HG03280 (cell line): ENCODE measurements at regions not wholly inside any gene's neighbourhood (a gene's known extent, or its start where the extent isn't known, plus 50 kb on each side); places are given as distances from the start of the nearest gene placed in this dataset.
"Not testable (repeated sequence)": the region's sequence is repeated elsewhere in the genome, so short reads cannot be mapped to it uniquely, and the experiment has no call there.

ENCODE experiments used
- ATAC-seq: cut with Tn5 transposase; IDR thresholded peaks from one replicate; pipeline ENCODE4 v1.9.1; 2021; ENCODE audit warnings: mild to moderate bottlenecking, moderate library complexity; ENCODE audit not compliant: unreplicated experiment

DNA sequence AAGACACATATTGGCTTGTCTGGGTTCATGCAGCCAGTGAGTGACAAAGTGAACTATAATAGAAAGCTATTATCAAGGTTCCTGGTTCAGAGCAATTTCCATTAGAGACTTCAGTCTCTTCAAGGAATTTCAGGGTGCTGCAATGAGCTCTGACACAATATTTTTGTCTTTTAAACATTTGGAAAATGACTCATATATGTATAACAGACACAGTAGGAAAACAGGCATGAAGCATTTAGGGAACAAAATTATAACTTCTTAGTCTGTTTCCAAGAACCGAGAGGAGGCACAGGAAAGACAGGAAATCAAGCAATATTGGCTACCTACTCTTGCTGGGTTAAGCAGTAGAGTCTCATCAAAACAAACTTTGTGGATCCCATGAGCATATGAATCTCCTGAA, 170.4 kb downstream of the PTPRC start:
- no peak for ATAC-seq

GRCh38 chr1:198811449-198811848, 172.6 kb downstream of the PTPRC start:
- ATAC-seq: no peak

DNA sequence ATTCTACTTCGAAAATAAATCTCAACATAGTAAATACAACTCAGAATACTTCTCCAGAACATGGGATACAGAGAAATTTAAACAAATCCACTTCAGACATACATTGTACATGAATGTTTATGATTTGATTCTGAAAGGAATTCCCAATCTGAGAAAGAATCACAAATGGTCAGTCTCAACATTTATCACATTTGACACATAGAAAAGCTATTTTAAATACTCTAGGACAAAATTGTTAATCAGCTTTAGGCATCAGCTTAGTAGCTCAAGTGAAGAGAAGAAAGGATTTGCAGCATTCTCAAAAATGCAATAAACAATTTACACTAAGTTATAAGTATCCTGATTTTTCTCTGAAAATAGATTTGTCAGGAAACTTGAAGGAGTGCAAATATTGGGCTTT, 184.8 kb downstream of the PTPRC start:
- ATAC-seq: no peak

DNA sequence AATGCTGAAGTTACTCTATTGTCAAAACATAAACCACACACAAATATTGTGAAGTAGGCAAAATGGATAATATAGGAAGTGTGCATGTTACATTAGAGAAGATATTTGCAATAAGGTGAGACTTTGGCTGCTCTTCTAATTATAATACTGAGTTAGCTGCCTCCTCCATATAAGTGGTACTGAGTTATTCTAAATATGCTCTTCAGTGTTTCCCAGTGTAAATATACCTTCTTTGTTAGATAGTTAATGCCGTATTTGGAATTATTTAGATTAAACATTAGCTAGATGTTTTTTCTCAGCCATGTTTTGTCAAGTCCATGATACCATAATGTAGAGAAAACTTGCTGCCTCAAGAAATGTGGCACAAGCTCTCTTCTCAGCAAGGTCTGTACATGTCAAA, 186.4 kb downstream of the PTPRC start:
- ATAC-seq: no peak

DNA sequence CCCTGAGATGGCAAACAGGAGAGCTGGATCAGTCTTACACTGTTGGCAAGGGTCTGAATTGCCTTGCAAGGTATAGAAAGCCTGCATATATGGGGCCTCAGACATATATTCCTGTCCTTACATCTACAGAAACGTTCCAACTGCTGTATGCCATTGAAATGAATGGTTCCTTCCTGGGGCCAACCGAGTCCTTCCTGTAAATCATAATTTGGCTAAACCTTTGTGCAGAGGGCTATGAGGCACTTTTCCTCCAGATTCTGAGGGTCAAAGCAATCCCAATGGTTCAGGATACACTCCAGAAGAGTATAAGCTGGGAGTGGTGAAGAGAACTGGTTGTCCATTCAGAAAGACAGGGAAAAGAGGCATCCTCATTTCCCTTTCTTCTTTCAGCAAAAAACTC, 190.5 kb downstream of the PTPRC start:
- ATAC-seq: no peak

DNA sequence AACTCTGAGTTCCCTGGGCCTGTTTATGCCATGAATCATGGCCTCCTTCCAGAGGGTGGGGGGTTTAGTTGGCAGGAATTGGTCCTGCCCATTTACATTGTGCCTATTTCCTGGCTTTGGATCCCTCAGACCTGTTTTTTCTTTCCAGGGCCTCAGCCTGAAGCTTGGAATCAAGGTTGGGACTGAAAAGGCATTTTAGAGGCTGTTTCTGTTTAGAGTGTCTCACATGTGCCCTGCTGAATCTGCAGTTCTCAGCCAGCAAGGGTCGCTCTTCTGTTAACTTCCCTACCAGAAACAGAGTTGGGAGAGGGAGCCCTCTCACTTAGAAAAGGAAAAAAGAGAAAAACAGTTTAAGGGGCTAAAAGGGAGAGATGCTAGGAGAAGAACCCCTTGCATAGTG, 191.1 kb downstream of the PTPRC start:
- ATAC-seq: no peak

- no peak for ATAC-seq
These were observed 191.6 kb downstream of the PTPRC start for GRCh38 chr1:198830412-198830811.

- ATAC-seq: no peak
These were observed 195.1 kb downstream of the PTPRC start for GRCh38 chr1:198833706-198834503.

DNA sequence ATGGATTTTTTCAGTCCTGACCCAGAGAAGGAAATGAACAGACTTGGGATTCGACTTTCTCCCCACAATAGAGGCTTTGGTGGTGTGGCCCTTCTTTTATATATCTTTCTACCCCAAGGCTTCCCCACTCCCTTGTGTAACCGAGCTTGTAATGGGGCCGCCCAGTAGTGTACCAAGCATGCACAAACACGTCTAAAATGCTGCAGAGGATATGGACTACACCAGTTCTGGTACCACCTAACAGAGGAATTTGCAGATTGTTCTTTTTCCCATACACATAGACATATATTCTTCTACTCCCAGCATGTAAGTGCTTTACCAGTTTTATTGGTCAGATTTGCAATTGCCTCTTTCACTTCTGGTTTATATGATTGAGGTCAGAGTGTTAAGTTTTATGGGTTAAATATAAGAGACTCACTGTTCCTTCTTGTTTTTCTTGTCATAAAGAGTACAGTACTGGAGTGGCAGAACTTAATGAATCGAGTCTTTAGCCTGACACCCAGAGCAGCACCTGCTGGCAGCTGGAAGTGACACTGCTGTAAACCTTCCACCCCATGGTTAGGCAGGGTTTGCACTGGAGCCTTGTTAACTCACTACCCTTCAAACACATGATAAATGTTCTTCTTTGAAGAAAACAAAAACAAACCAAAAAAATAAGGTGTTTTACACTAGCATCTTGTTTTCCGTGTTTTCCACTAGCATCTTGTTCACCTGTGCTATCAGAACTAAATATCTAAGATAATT, 198.6 kb downstream of the PTPRC start:
- ATAC-seq: no peak

DNA sequence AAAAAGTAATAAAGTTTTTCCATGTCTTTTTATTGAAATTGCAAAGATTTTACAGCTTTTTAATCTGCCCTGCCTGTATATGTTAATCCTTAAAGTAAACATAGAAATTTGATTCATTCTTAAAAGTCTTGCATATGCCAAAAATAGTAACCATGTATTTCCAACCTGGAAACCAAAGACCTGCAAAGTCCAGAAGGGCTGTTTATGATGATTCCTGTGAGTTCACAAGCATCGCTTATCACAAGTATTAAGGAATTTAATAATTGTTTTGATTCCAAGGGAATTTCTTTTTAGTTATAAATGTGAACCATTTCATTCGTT, 199.1 kb downstream of the PTPRC start:
- no peak for ATAC-seq

DNA sequence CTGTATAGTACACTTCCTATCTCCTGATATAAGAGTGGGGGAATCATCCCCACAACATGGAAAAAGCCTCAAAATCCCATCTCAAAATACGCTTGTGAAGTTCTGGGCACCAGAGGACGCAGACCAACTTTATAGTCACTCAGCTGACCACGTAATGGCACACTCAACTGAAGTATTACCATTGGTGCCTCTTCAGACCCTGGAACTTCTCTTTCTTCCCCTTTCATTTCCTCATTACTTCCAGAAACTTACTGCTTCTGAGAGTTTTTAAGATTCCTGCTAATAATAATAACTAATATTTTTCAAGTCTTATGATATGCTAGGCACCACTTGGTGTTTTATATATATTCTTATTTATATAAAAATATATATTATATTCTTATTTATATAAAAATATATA, 202.6 kb downstream of the PTPRC start:
- no peak for ATAC-seq

DNA sequence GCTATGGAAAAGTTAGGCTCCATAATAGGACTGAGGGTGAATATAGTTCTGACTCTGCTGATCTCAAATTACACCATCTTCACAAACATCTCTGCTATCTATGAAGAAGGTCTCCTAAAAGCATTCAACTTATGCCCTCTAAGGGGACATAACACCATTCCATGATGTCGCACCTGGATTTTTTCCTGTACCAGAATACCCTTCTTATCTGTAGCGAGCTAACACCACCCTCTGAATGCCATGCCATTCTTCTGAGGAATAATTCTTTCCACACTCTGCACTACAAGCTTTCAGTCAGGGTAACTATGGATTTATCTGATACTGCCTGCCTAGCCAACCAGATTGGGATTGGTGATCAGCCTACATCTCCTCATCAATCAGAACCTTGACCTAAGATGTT, 203.8 kb downstream of the PTPRC start:
- no peak for ATAC-seq

- ATAC-seq: no peak
These were observed 206.4 kb downstream of the PTPRC start for GRCh38 chr1:198845271-198845670.

DNA sequence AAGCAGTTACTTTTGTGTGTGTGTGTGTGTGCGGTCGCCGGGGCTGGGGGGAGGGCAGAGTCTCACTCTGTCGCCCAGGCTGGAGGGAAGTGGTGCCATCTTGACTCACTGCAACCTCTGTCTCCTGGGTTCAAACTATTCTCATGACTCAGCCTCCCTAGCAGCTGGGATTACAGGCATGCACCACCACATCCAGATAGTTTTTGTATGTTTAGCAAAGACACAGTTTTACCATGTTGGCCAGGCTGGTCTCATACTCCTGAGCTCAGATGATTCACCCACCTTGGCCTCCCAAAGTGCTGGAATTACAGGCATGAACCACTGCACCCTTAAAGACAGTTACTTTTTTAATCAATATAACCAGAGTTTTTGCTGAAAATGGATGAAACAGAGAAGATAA, 207.0 kb downstream of the PTPRC start:
- no peak for ATAC-seq

DNA sequence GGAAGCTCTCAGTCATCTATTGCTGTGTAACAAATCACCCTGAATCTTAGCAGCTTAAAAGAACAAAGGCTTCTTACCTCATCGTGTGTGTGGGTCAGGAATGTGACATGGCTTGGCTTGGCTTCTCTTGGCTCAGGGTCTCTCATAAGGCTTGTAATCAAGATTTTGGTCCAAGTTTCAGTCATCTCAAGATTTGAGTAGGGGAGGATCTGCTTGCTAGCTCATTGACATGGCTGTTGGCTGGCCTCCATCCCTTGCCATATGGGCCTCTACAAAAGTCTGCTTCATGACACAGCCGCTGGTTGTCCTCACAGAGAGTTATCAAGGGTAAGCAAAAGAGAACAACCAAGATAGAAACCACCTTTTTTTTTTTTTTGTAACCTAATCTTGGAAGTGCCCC, 207.7 kb downstream of the PTPRC start:
- ATAC-seq: no peak

- ATAC-seq: no peak
These were observed 209.4 kb downstream of the PTPRC start for GRCh38 chr1:198848206-198848605.

DNA sequence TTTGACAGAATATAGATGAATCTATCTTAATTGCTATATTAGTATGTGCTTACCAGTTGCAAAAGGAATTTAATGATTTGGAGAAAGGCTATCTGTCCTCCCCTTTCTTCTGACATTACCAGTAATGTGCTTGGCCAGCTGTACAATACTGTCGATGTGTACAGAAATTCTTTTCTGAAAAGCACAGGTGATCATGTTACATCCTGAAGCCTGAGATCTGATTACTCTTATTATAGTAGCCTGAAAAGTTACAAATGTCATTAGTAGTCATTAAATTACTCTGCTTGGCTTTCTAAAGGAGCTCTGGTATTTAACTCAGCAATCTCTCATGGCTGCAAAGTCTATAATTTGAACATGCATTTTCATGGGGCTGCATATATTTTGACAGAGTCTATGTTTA, 209.8 kb downstream of the PTPRC start:
- ATAC-seq: no peak

- ATAC-seq: no peak
These were observed 210.3 kb downstream of the PTPRC start for GRCh38 chr1:198849093-198849492.

GRCh38 chr1:198850196-198850595, 211.4 kb downstream of the PTPRC start:
- no peak for ATAC-seq

GRCh38 chr1:198850966-198851365, 212.1 kb downstream of the PTPRC start:
- ATAC-seq: not testable (repeated sequence)

DNA sequence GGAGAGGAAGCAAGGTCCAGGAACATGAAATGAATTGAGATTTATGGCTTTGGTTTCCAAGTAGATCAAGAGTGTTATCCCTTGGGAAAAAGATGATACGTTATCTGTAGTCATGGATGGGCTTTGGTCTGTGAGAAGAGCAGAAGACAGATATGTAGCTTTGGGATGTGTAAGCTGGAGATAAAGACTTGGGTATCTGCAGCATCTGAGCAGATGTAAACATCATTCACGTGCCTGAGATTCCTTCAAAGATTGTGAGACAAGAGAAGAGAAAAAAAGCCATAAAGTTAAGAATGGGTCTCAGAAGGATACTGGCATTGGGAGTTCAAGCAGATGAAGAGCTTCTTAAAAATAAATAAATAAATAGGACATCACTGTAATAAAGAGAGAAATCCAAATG, 217.8 kb downstream of the PTPRC start:
- ATAC-seq: no peak

DNA sequence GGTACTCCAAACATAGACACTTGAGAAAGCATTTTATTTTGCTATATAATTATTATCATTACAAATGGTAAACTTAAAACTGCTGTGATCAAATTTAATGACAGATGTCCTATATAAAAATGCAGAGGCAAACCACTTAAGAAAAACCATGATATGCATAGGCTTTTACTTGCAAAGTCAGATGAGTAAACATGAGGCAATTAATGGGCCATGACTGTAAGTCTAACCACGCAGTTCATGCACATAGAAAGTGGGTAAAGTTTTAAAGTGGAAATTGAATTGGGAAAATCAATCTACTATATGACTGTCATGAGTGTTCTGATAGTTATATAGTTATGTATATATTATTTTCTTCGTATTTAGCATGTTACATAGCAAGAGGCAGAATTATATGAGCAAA, 219.2 kb downstream of the PTPRC start:
- ATAC-seq: no peak

GRCh38 chr1:198860371-198860770, 221.5 kb downstream of the PTPRC start:
- ATAC-seq: no peak
